HCT116 (cell line): ENCODE measurements at regions not wholly inside any gene's neighbourhood (a gene's known extent, or its start where the extent isn't known, plus 50 kb on each side); places are given as distances from the start of the nearest gene placed in this dataset.

ENCODE experiments used
- ATAC-seq: fragments of 200-7000 bp; cut with Tn5 transposase; 2 replicates; pipeline ENCODE4 v1.9.1; 2020; ENCODE audit warnings: mild to moderate bottlenecking, moderate library complexity
- BruUV-seq: library from RNA; stranded (reverse); fragments of 400-500 nt; replicated peaks from 2 replicates; lab custom pipeline; 2021; lab: Mats Ljungman, UMichigan
- CTCF ChIA-PET: fragments of 300-600 bp; sonication (Branson Sonifier 250); formaldehyde crosslinking; loops from one replicate; lab custom pipeline; 2021; ENCODE audit warnings: antibody characterized with exemption; lab: Charles Lee
- POLR2A ChIA-PET: fragments of 300-600, 350-600 bp; sonication (Branson Sonifier 250); formaldehyde crosslinking; loops from one replicate; lab custom pipeline; 2021; ENCODE audit warnings: antibody characterized with exemption; lab: Charles Lee
- RAD21 ChIA-PET, 2 experiments: fragments of 300-600 bp; sonication (Branson Sonifier 250); formaldehyde crosslinking; loops; one replicate each; lab custom pipeline; 2023; ENCODE audit warnings: low total read pairs in 2 of 2; ENCODE audit not compliant: uncharacterized antibody in 2 of 2, unreplicated experiment in 2 of 2, low non-redundant PET in 1 of 2; lab: Charles Lee
- DNase-seq: peaks from one replicate; pipeline ENCODE4 v3.0.0-alpha.2; 2010; ENCODE audit warnings: low read depth, low spot score
- H2AFZ ChIP-seq: fragments of 200-600 bp; shearing (Covaris generic), sonication (generic); 2 replicates; pipeline ENCODE4 v1.6.1; 2017; ENCODE audit warnings: low read depth, mixed run types, mixed read lengths, antibody characterized with exemption, low read length; ENCODE audit not compliant: poor library complexity, severe bottlenecking
- H3K27ac ChIP-seq: 2 replicates; pipeline ENCODE4 v1.5.1; 2012; ENCODE audit warnings: low read depth, low read length
- H3K27me3 ChIP-seq: fragments of 200-600 bp; sonication (generic); 2 replicates; pipeline ENCODE4 v1.6.1; 2016; ENCODE audit warnings: mixed run types, low read length, mixed read lengths; ENCODE audit not compliant: insufficient read depth
- H3K36me3 ChIP-seq, 2 experiments: fragments of 200-500 bp in 1 of 2; fragments of 200-600 bp in 1 of 2; sonication (Bioruptor generic) in 1 of 2; sonication (generic) in 1 of 2; 2 replicates each; pipeline versions ENCODE4 v1.5.1 to v1.6.1; 2014 to 2016; ENCODE audit warnings: low read length in 2 of 2, inconsistent platforms in 1 of 2, mixed read lengths in 1 of 2, mixed run types in 1 of 2; ENCODE audit not compliant: insufficient read depth in 2 of 2, control insufficient read depth in 1 of 2
- H3K4me1 ChIP-seq, 2 experiments: fragments of 200-600 bp in 1 of 2; sonication (generic) in 1 of 2; 2 replicates each; pipeline versions ENCODE4 v1.5.1 to v1.6.1; 2012 to 2017; ENCODE audit warnings: low read length in 2 of 2, inconsistent platforms in 1 of 2, mild to moderate bottlenecking in 1 of 2, mixed read lengths in 1 of 2, mixed run types in 1 of 2, moderate library complexity in 1 of 2; ENCODE audit not compliant: insufficient read depth in 2 of 2, control insufficient read depth in 1 of 2
- H3K4me2 ChIP-seq: fragments of 200-600 bp; sonication (generic); 2 replicates; pipeline ENCODE4 v1.6.1; 2017; ENCODE audit warnings: mixed run types, low read length, mixed read lengths
- H3K4me3 ChIP-seq, 2 experiments: fragments of 200-600 bp in 1 of 2; sonication (generic) in 1 of 2; replicated peaks in 1 of 2; 2 replicates each; pipeline ENCODE4 v1.5.1; 2011 to 2016; ENCODE audit warnings: low read length in 2 of 2, control low read depth in 1 of 2, low read depth in 1 of 2, mild to moderate bottlenecking in 1 of 2, mixed read lengths in 1 of 2, mixed run types in 1 of 2
- H3K79me2 ChIP-seq: fragments of 200-600 bp; sonication (generic); 2 replicates; pipeline ENCODE4 v1.6.1; 2017; ENCODE audit warnings: mild to moderate bottlenecking, mixed run types, low read length, moderate library complexity, mixed read lengths; ENCODE audit not compliant: insufficient read depth
- H3K9ac ChIP-seq: fragments of 200-600 bp; sonication (generic); 2 replicates; pipeline ENCODE4 v1.6.1; 2016; ENCODE audit warnings: low read length, mixed read lengths
- H3K9me2 ChIP-seq: fragments of 200-600 bp; sonication (generic), shearing (Covaris generic); 2 replicates; pipeline ENCODE4 v1.6.1; 2017; ENCODE audit warnings: mixed run types, mild to moderate bottlenecking, moderate library complexity; ENCODE audit not compliant: insufficient read depth
- H3K9me3 ChIP-seq, 2 experiments: fragments of 200-500 bp in 1 of 2; fragments of 200-600 bp in 1 of 2; sonication (Bioruptor generic) in 1 of 2; sonication (generic) in 1 of 2; 2 replicates each; pipeline ENCODE4 v1.6.1; 2014 to 2017; ENCODE audit warnings: low read length in 2 of 2, mixed read lengths in 2 of 2, inconsistent platforms in 1 of 2, low read depth in 1 of 2, mild to moderate bottlenecking in 1 of 2, mixed run types in 1 of 2, moderate library complexity in 1 of 2; ENCODE audit not compliant: control insufficient read depth in 1 of 2, insufficient read depth in 1 of 2
- H4K20me1 ChIP-seq: fragments of 200-600 bp; sonication (generic), shearing (Covaris generic); 2 replicates; pipeline ENCODE4 v1.6.1; 2017; ENCODE audit warnings: mixed run types, mild to moderate bottlenecking, moderate library complexity; ENCODE audit not compliant: insufficient read depth
- ELF1 ChIP-seq: IDR thresholded peaks from 2 replicates; pipeline ENCODE4 v1.6.1; 2012; ENCODE audit warnings: low read depth, borderline replicate concordance
- EZH2 ChIP-seq: fragments of 200-600 bp; sonication (generic); IDR thresholded peaks from 2 replicates; pipeline ENCODE4 v1.6.1; 2017; ENCODE audit warnings: antibody characterized with exemption, mixed run types
- JUND ChIP-seq: IDR thresholded peaks from 2 replicates; pipeline ENCODE4 v1.6.1; 2012
- POLR2AphosphoS5 ChIP-seq: IDR thresholded peaks from 2 replicates; pipeline ENCODE4 v1.6.1; 2011; ENCODE audit warnings: mild to moderate bottlenecking, low read depth, low read length, moderate library complexity
- RAD21 ChIP-seq: IDR thresholded peaks from 2 replicates; pipeline ENCODE4 v1.6.1; 2012; ENCODE audit warnings: low read depth, mild to moderate bottlenecking
- SP1 ChIP-seq: IDR thresholded peaks from 2 replicates; pipeline ENCODE4 v1.6.1; 2012; ENCODE audit warnings: low read depth
- ZBTB33 ChIP-seq: IDR thresholded peaks from 2 replicates; pipeline ENCODE4 v1.6.1; 2011; ENCODE audit warnings: mild to moderate bottlenecking, low read length, moderate library complexity; ENCODE audit not compliant: insufficient replicate concordance; ENCODE audit errors: extremely low read depth
- ZFX ChIP-seq: fragments of 450-650 bp; IDR thresholded peaks from 2 replicates; pipeline ENCODE4 v1.6.1; 2017
- ZNF274 ChIP-seq: fragments of 200-500 bp; sonication (Bioruptor generic); IDR thresholded peaks from 2 replicates; pipeline ENCODE4 v1.6.1; 2014; ENCODE audit warnings: mild to moderate bottlenecking, low read depth, low read length, inconsistent platforms
- intact Hi-C: fragments of 100-400 bp; cut with micrococcal nuclease; formaldehyde crosslinking; loops from 2 replicates; pipeline ENCODE4 v1.10.0; 2022
- TF ChIP-seq, protein P1 (sequence below): IDR thresholded peaks from 2 replicates; pipeline ENCODE4 v1.6.1; 2012

GRCh38 chr14:71625891-71626701, 306.1 kb upstream of the RGS6 start:
- H3K79me2 ChIP-seq: no peaks in the 10 kb centered on the region
- no peaks in the 10 kb centered on the region for H3K4me1 ChIP-seq
- no peak overlapping the region for H3K9ac ChIP-seq
- no peaks in the 10 kb centered on the region for H3K9me2 ChIP-seq
- ChIA-PET POLR2A (no interaction called here), RAD21 (no interaction called here), CTCF (no interaction called here)
- DNase-seq (no peak), ATAC-seq (no peak)
- no peaks in the 10 kb centered on the region for H3K36me3 ChIP-seq
- H3K4me3 ChIP-seq: no peak overlapping the region
- intact Hi-C loops: no loop called here
- no peak overlapping the region for H2AFZ ChIP-seq
- no peaks in the 10 kb centered on the region; the same call in 1 of the 2 replicates for H4K20me1 ChIP-seq
- no TSS peak for BruUV-seq
- H3K27ac ChIP-seq: no peak overlapping the region
- no peak for TF ChIP-seq EZH2
- no peak for TF ChIP-seq JUND
- no peak for TF ChIP-seq RAD21
- TF ChIP-seq ZNF274: no peak
- TF ChIP-seq SP1: no peak
- TF ChIP-seq ELF1: no peak
- no peak overlapping the region for H3K4me2 ChIP-seq
- H3K9me3 ChIP-seq: no peaks in the 10 kb centered on the region
- H3K27me3 ChIP-seq: no peaks in the 10 kb centered on the region

DNA sequence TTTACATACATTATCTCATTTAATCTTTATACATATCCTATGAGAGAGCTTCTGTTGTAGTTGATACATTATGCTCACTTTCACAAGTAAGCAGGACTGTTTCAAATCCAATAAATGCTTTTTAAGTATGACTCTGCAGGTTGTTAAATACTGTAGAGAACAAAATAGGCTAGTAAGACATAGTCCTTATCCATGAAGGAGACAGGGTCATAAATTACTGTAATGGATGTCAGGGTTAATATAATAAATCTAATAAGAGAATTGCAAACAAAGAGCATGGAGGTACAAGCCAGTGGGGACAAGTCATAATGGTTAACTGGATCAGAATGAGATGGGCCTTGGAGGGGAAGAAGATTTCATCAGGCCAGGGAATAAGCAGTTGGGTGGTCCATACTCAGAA, 303.8 kb upstream of the RGS6 start:
- no peaks in the 10 kb centered on the region for H3K4me1 ChIP-seq
- no peak overlapping the region for H3K4me3 ChIP-seq
- POLR2A ChIA-PET: no interaction called here
- no peak overlapping the region for H2AFZ ChIP-seq
- no peaks in the 10 kb centered on the region for H3K9me2 ChIP-seq
- CTCF ChIA-PET: no interaction called here
- RAD21 ChIA-PET: no interaction called here
- H3K9ac ChIP-seq: no peak overlapping the region
- no peak overlapping the region for H3K4me2 ChIP-seq
- DNase-seq (no peak), ATAC-seq (no peak)
- H3K9me3 ChIP-seq: no peaks in the 10 kb centered on the region
- TF ChIP-seq RAD21: no peak
- TF ChIP-seq EZH2: no peak
- TF ChIP-seq, protein P1, sequence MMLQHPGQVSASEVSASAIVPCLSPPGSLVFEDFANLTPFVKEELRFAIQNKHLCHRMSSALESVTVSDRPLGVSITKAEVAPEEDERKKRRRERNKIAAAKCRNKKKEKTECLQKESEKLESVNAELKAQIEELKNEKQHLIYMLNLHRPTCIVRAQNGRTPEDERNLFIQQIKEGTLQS: no peak
- TF ChIP-seq ELF1: no peak
- no peak for TF ChIP-seq ZBTB33
- no peak for TF ChIP-seq ZFX
- no peak for TF ChIP-seq POLR2AphosphoS5
- TF ChIP-seq ZNF274: no peak
- TF ChIP-seq SP1: no peak
- H3K79me2 ChIP-seq: no peaks in the 10 kb centered on the region
- no TSS peak for BruUV-seq
- intact Hi-C loops: no loop called here
- no peak overlapping the region for H3K27ac ChIP-seq
- no peaks in the 10 kb centered on the region; the same call in 1 of the 2 replicates for H4K20me1 ChIP-seq
- H3K27me3 ChIP-seq: no peaks in the 10 kb centered on the region
- H3K36me3 ChIP-seq: no peaks in the 10 kb centered on the region
